A549 (cell line): ENCODE measurements at regions not wholly inside any gene's neighbourhood (a gene's known extent, or its start where the extent isn't known, plus 50 kb on each side); places are given as distances from the start of the nearest gene placed in this dataset.
A peak's percentile ranks its signal among the peaks of the same experiment; 100 is the strongest.

Source experiments
- ATAC-seq, 2 experiments: fragments of 200-7000 bp in 1 of 2; fragments of >200 bp in 1 of 2; cut with Nextera tagmentation in 1 of 2; cut with Tn5 transposase in 1 of 2; 3 replicates each; pipeline versions ENCODE4 v1.8.0 to v1.9.1; 2018 to 2020; ENCODE audit warnings: mild to moderate bottlenecking in 1 of 2, moderate library complexity in 1 of 2
- CTCF ChIA-PET: fragments of 300-600 bp; sonication (Branson Sonifier 250); formaldehyde crosslinking; extraction: SDS; loops from one replicate; lab custom pipeline; 2021; ENCODE audit warnings: antibody characterized with exemption, inconsistent platforms; lab: Yijun Ruan, JAX
- POLR2A ChIA-PET: fragments of 350-600 bp; formaldehyde crosslinking; extraction: SDS; loops from one replicate; lab custom pipeline; 2021; ENCODE audit warnings: antibody characterized with exemption, inconsistent platforms; lab: Yijun Ruan, JAX
- DNase-seq, 2 experiments: peaks; one replicate each; pipeline versions ENCODE4 v3.0.0 to v3.0.0-alpha.2; 2011 to 2016; ENCODE audit warnings: low read depth in 1 of 2, low spot score in 1 of 2
- FAIRE-seq: peaks from 2 replicates; lab custom pipeline; 2011; peaks lifted over from hg19 to GRCh38; lab: Jason Lieb, UNC
- H3K27ac ChIP-seq, 2 experiments: fragments of >200 bp; sonication (Bioruptor Twin); formaldehyde crosslinking; 3 replicates each; pipeline ENCODE4 v1.5.1; 2016 to 2017
- H3K4me1 ChIP-seq: fragments of >200 bp; sonication (Bioruptor Twin); formaldehyde crosslinking; 3 replicates; pipeline ENCODE4 v1.6.1; 2016
- H3K4me2 ChIP-seq: fragments of >200 bp; sonication (Bioruptor Twin); formaldehyde crosslinking; 3 replicates; pipeline ENCODE4 v1.6.1; 2016
- H3K4me3 ChIP-seq: fragments of >200 bp; sonication (Bioruptor Twin); formaldehyde crosslinking; 3 replicates; pipeline ENCODE4 v1.5.1; 2016
- H3K9me3 ChIP-seq: fragments of >200 bp; sonication (Bioruptor Twin); formaldehyde crosslinking; 3 replicates; pipeline ENCODE4 v1.6.1; 2016
- ATOH8 ChIP-seq: fragments of 250-450 bp; sonication (Bioruptor Pico); IDR thresholded peaks from 2 replicates; pipeline ENCODE4 v1.5.0; 2020; ENCODE audit warnings: low read depth, mild to moderate bottlenecking, moderate library complexity
- CHD2 ChIP-seq: fragments of 150-350 bp; IDR thresholded peaks from 2 replicates; pipeline ENCODE4 v1.6.1; 2014; ENCODE audit warnings: low read length; ENCODE audit not compliant: partially characterized antibody
- E2F6 ChIP-seq: IDR thresholded peaks from 2 replicates; pipeline ENCODE4 v1.6.1; 2012; ENCODE audit warnings: low read depth, borderline replicate concordance
- EP300 ChIP-seq, 2 experiments: fragments of >200 bp; sonication (Bioruptor Twin); formaldehyde crosslinking; IDR thresholded peaks; 2 replicates in 1 of 2; 3 replicates in 1 of 2; pipeline ENCODE4 v1.6.1; 2016 to 2017
- HMGXB4 ChIP-seq: fragments of 250-450 bp; sonication (Bioruptor Pico); IDR thresholded peaks from 2 replicates; pipeline ENCODE4 v1.5.0; 2021; ENCODE audit warnings: mild to moderate bottlenecking, moderate library complexity, borderline replicate concordance
- HOXA7 ChIP-seq: fragments of 250-450 bp; sonication (Bioruptor Pico); IDR thresholded peaks from 2 replicates; pipeline ENCODE4 v1.5.0; 2020; ENCODE audit warnings: mild to moderate bottlenecking, moderate library complexity
- HOXB13 ChIP-seq: fragments of 250-450 bp; sonication (Bioruptor Pico); IDR thresholded peaks from 2 replicates; pipeline ENCODE4 v1.5.0; 2020; ENCODE audit warnings: low read depth, mild to moderate bottlenecking, moderate library complexity
- JUNB ChIP-seq: fragments of >200 bp; sonication (Bioruptor Twin); formaldehyde crosslinking; IDR thresholded peaks from 2 replicates; pipeline ENCODE4 v1.6.1; 2016
- MAFK ChIP-seq: fragments of 450-650 bp; IDR thresholded peaks from 2 replicates; pipeline ENCODE4 v1.6.1; 2014; ENCODE audit not compliant: partially characterized antibody
- MAZ ChIP-seq: fragments of 150-350 bp; IDR thresholded peaks from 2 replicates; pipeline ENCODE4 v1.6.1; 2014; ENCODE audit warnings: antibody characterized with exemption, low read depth, low read length, borderline replicate concordance
- PBX3 ChIP-seq: IDR thresholded peaks from 2 replicates; pipeline ENCODE4 v1.6.1; 2012
- TFCP2L1 ChIP-seq: fragments of 250-450 bp; sonication (Bioruptor Pico); IDR thresholded peaks from 2 replicates; pipeline ENCODE4 v1.5.0; 2021; ENCODE audit warnings: mild to moderate bottlenecking
- USF2 ChIP-seq: fragments of 450-650 bp; IDR thresholded peaks from 2 replicates; pipeline ENCODE4 v1.6.1; 2014; ENCODE audit warnings: antibody characterized with exemption
- WGBS: methylation state at CpG from one replicate; pipeline ENCODE4 v1.1.6; 2017; ENCODE audit errors: missing lambda C conversion rate; 5-methylcytosine and 5-hydroxymethylcytosine counted together

- TF ChIP-seq HMGXB4 (CRISPR knock-in tag) (no peak), HOXA7 (CRISPR knock-in tag) (no peak), ATOH8 (no peak), HOXB13 (no peak)
These were observed 103.1 kb upstream of the PPM1H start (continued) for GRCh38 chr12:63037746-63038712.

GRCh38 chr12:63036974-63037335 lies 102.0 kb upstream of the PPM1H start:
- FAIRE-seq (no peak), ATAC-seq (no peak), DNase-seq (no peak)
- no peak overlapping the region for H3K4me2 ChIP-seq
- H3K4me1 ChIP-seq: no peaks in the 10 kb centered on the region
- POLR2A ChIA-PET: no interaction called here
- 5% methylated on average over 1 of the region's 1 CpG for WGBS
- no peak overlapping the region for H3K27ac ChIP-seq
- TF ChIP-seq E2F6: no peak
- TF ChIP-seq ATOH8: no peak
- TF ChIP-seq TFCP2L1 (CRISPR knock-in tag): no peak
- no peak for TF ChIP-seq USF2
- TF ChIP-seq PBX3: no peak
- TF ChIP-seq JUNB: no peak
- no peak for TF ChIP-seq EP300 (IDR thresholded peaks at IDR 0.05)
- TF ChIP-seq MAZ: no peak
- no peak overlapping the region for H3K4me3 ChIP-seq
- CTCF ChIA-PET: no interaction called here
- peaks cover 4% of the 10 kb centered on the region; the same call in 1 of the 3 replicates for H3K9me3 ChIP-seq

GRCh38 chr12:63036216-63036973 lies 101.4 kb upstream of the PPM1H start:
- no peak for ATAC-seq
- DNase-seq: no peak
- WGBS: 70% methylated on average over 1 of the region's 1 CpG
- H3K4me1 ChIP-seq: no peaks in the 10 kb centered on the region
- FAIRE-seq: no peak
- no peak overlapping the region for H3K4me3 ChIP-seq
- H3K9me3 ChIP-seq: peaks cover 4% of the 10 kb centered on the region; the same call in 1 of the 3 replicates
- ChIA-PET CTCF (interaction anchor here (0.7 to 0.9 kb wide), 2 partner anchors 24 to 53 kb away, joined by 3 read pairs; no protein-coding TSS in a partner anchor), POLR2A (no interaction called here)
- no peak overlapping the region for H3K4me2 ChIP-seq
- no peak overlapping the region for H3K27ac ChIP-seq
- TF ChIP-seq CHD2 (no peak), MAZ (no peak), MAFK (peak; percentile 66)
